ENCODE measurements at regions not wholly inside any gene's neighbourhood (a gene's known extent, or its start where the extent isn't known, plus 50 kb on each side); places are given as distances from the start of the nearest gene placed in this dataset.

DNA sequence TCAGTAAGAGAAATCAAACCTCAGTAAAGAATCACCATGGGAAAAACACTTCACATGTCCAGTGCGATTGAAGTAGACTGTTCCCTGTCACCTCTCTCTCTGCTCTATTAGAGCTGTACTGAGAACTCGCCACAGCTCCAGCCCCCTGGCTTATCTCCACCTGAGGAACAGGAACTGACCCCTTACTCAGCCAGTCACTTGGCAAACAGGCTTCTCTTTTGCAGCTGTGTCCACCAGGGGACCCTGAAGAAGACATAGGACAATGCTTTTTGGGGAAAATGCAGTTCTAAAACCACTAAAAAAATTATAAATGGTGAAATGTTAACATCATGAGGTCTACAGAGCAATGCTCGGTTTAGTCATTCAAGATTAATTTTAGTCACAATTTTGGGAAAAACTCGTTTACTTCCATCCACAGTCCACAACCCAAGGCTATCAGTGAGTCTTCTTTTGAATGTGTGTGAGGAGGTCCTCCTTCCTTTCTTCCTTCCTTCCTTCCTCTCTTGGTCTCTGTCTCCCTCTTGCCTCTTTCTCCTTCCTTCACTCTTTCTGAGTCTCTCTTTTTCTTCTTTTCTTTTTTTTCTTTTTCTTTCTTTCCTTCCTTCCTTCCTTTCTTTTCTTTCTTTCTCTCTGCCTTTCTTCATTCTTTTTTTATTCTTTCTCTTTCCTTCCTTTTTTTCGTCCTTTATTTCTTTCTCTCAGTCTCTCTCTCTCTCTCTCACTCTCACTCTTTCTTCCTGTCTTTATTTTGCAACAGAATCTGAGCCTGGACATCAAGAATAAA is 1189.5 kb upstream of the TMEM132C start:
- Histone ChIP-seq H3K27ac (no peak overlapping the region), H3K4me3 (no peak overlapping the region), H3K36me3 (no peaks in the 10 kb centered on the region), H3K27me3 (no peaks in the 10 kb centered on the region), H3K4me1 (peaks cover 0 to 10% (median 0%) of the 10 kb centered on the region in 4 donors), H3K9me3 (no peaks in the 10 kb centered on the region)
- no peak for TF ChIP-seq POLR2A (IDR thresholded peaks at IDR 0.05)
- TF ChIP-seq, protein P1, sequence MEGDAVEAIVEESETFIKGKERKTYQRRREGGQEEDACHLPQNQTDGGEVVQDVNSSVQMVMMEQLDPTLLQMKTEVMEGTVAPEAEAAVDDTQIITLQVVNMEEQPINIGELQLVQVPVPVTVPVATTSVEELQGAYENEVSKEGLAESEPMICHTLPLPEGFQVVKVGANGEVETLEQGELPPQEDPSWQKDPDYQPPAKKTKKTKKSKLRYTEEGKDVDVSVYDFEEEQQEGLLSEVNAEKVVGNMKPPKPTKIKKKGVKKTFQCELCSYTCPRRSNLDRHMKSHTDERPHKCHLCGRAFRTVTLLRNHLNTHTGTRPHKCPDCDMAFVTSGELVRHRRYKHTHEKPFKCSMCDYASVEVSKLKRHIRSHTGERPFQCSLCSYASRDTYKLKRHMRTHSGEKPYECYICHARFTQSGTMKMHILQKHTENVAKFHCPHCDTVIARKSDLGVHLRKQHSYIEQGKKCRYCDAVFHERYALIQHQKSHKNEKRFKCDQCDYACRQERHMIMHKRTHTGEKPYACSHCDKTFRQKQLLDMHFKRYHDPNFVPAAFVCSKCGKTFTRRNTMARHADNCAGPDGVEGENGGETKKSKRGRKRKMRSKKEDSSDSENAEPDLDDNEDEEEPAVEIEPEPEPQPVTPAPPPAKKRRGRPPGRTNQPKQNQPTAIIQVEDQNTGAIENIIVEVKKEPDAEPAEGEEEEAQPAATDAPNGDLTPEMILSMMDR (IDR thresholded peaks at IDR 0.05): no peak
- intact Hi-C loops (cut with DNase I): no loop called here
- ATAC-seq (no peak), DNase-seq (no peak)
- 51% methylated on average over 5 of the region's 5 CpGs for WGBS (ENCODE audit: insufficient coverage, low coverage, low lambda C conversion rate, missing lambda C conversion rate)

DNA sequence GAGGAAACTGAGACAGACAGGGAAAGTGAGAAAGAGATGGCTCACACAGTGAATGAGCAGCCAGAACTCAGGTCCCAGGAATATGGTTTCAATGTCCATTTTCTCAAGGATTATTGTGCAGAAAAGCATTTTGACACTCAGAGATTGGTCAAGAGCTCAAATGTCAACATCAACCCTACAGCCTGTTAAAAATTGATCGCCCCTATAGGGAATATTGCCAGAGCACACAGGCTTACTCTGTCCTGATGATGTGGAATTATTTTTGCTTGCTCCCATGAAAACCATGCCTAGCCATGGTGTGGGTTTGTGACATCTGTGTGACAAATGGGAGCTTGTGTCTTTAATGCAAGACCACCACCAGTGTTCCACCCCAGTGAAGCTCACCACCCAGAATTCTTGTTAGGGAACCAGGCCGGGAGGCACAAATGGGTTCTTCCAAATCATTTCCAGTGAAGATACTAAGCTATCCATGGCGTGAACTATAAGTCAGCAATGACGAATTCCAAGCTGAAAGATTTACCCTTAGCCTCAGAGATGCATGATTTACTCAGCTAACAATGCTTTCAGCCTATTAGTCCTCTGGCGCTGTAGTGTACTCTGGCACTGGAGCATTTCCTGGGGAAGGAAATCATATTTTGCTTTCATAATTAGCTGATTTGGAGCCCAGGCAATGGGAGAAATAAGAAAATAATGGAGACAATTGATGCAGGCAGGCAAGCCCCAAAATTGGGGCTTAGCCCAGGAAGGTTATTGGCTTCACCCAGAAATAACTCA is 1188.2 kb upstream of the TMEM132C start:
- Histone ChIP-seq H3K27ac (no peak overlapping the region), H3K9me3 (no peaks in the 10 kb centered on the region), H3K36me3 (no peaks in the 10 kb centered on the region), H3K4me3 (no peak overlapping the region), H3K4me1 (peaks cover 0 to 10% (median 4%) of the 10 kb centered on the region in 4 donors), H3K27me3 (no peaks in the 10 kb centered on the region)
- 40% methylated on average over 4 of the region's 5 CpGs for WGBS (ENCODE audit: insufficient coverage, low coverage, low lambda C conversion rate, missing lambda C conversion rate)
- intact Hi-C loops (cut with DNase I): no loop called here
- DNase-seq (no peak), ATAC-seq (peak; percentile 46 to 76 (median 63))
- TF ChIP-seq, protein P1 (IDR thresholded peaks at IDR 0.05): no peak
- TF ChIP-seq POLR2A (IDR thresholded peaks at IDR 0.05): no peak

- Histone ChIP-seq H3K9me3 (no peaks in the 10 kb centered on the region), H3K27me3 (no peaks in the 10 kb centered on the region), H3K27ac (no peak overlapping the region), H3K4me3 (no peak overlapping the region), H3K4me1 (peaks cover 0 to 10% (median 5%) of the 10 kb centered on the region in 4 donors), H3K36me3 (no peaks in the 10 kb centered on the region)
- no peak for ATAC-seq
- no peak for DNase-seq
- intact Hi-C loops (cut with DNase I): no loop called here
- TF ChIP-seq, protein P1 (IDR thresholded peaks at IDR 0.05): no peak
- TF ChIP-seq POLR2A (IDR thresholded peaks at IDR 0.05): no peak
- 82% methylated on average over 2 of the region's 3 CpGs for WGBS (ENCODE audit: insufficient coverage, low coverage, low lambda C conversion rate, missing lambda C conversion rate)
Observed at GRCh38 chr12:127079636-127080035, 1187.3 kb upstream of the TMEM132C start.

GRCh38 chr12:127081058-127081457 is 1185.9 kb upstream of the TMEM132C start:
- no peak overlapping the region for H3K27ac ChIP-seq
- H3K36me3 ChIP-seq: no peaks in the 10 kb centered on the region
- 93% methylated on average over 2 of the region's 2 CpGs for WGBS (ENCODE audit: insufficient coverage, low coverage, low lambda C conversion rate, missing lambda C conversion rate)
- H3K9me3 ChIP-seq: no peaks in the 10 kb centered on the region
- DNase-seq (no peak), ATAC-seq (no peak)
- no peaks in the 10 kb centered on the region for H3K27me3 ChIP-seq
- TF ChIP-seq, protein P1 (IDR thresholded peaks at IDR 0.05): no peak
- TF ChIP-seq POLR2A (IDR thresholded peaks at IDR 0.05): no peak
- intact Hi-C loops (cut with DNase I): no loop called here
- no peak overlapping the region for H3K4me3 ChIP-seq
- H3K4me1 ChIP-seq: peaks cover 0 to 10% (median 5%) of the 10 kb centered on the region in 4 donors
